Fibroblast of the aortic adventitia (primary cell): ENCODE measurements at regions not wholly inside any gene's neighbourhood (a gene's known extent, or its start where the extent isn't known, plus 50 kb on each side); places are given as distances from the start of the nearest gene placed in this dataset.

Experiments
- DNase-seq: peaks from one replicate; pipeline ENCODE4 v3.0.0-alpha.2; 2010; ENCODE audit warnings: low read depth
- H3K4me3 ChIP-seq: 2 replicates; pipeline ENCODE4 v1.5.1; 2011; ENCODE audit warnings: low read depth, mild to moderate bottlenecking, control low read depth, low read length, moderate library complexity
- TF ChIP-seq, protein P1 (sequence below): IDR thresholded peaks from 2 replicates; pipeline ENCODE4 v1.5.1; 2011; ENCODE audit warnings: mild to moderate bottlenecking, low read length, control low read depth, inconsistent platforms; ENCODE audit not compliant: insufficient read depth

DNA sequence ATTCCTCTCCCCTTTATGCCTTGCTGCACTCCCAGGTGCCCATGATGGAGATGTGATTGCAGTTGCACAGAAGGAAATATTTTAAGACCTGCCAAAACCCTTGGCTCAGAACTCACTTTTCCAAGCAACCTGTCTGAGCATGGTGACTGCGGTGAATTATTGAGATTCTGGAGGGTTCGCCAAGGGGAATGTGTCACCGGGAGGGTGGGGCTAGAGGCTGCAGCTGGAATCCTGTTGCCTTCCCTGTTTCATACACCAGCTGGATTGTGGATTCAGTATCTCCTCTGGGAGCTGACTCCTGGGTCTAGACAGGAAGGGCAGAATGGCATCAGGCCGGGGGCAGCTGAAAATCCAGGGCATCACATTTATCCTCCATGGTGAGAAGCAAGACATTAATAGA is 527.2 kb downstream of the TMEM114 start:
- no peak for DNase-seq
- no peak overlapping the region for H3K4me3 ChIP-seq

DNA sequence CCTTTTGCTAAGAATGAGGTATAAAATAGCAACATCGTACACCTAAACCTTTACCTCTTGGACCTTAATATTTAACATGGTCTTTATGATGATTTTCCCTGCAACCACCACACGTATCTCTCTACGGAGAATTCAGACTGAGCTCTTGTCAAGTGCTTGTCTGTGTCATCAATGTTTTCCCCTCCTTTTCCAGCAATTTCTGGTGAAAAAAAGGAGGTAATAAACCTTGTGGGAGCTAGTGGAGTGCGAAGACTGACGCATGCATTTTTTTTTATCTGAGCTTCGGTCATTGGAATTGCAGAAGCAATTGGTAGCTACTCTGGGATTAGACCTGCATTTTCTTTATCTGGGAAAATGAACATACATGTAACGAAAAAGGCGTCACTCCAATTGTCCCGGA is 527.6 kb downstream of the TMEM114 start:
- TF ChIP-seq, protein P1, sequence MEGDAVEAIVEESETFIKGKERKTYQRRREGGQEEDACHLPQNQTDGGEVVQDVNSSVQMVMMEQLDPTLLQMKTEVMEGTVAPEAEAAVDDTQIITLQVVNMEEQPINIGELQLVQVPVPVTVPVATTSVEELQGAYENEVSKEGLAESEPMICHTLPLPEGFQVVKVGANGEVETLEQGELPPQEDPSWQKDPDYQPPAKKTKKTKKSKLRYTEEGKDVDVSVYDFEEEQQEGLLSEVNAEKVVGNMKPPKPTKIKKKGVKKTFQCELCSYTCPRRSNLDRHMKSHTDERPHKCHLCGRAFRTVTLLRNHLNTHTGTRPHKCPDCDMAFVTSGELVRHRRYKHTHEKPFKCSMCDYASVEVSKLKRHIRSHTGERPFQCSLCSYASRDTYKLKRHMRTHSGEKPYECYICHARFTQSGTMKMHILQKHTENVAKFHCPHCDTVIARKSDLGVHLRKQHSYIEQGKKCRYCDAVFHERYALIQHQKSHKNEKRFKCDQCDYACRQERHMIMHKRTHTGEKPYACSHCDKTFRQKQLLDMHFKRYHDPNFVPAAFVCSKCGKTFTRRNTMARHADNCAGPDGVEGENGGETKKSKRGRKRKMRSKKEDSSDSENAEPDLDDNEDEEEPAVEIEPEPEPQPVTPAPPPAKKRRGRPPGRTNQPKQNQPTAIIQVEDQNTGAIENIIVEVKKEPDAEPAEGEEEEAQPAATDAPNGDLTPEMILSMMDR, result no peak

More for the DNA sequence above, 527.2 kb downstream of the TMEM114 start:
- TF ChIP-seq, protein P1, result no peak

DNA sequence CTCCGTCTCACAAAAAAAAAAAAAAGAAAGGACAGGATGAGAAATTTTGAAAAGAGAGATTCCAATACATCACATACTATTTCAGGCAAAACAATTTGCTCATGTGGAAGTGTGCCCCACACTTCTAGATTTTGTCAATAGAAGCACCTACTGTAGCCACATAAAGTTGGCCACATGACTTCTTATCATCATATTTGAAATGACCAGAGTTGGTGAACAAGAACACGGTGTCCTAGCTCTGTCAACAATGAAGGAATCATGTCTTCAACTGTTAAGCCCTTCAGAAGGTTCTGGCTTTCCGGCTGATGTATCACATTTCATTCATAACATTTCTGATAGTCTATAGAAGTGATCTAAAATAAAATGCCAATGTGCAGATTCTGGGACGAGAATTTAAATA is 534.5 kb downstream of the TMEM114 start:
- TF ChIP-seq, protein P1, result no peak
- no peak for DNase-seq
- H3K4me3 ChIP-seq, result no peak overlapping the region

More for the DNA sequence above, 527.6 kb downstream of the TMEM114 start:
- H3K4me3 ChIP-seq, result no peak overlapping the region
- DNase-seq, result no peak

DNA sequence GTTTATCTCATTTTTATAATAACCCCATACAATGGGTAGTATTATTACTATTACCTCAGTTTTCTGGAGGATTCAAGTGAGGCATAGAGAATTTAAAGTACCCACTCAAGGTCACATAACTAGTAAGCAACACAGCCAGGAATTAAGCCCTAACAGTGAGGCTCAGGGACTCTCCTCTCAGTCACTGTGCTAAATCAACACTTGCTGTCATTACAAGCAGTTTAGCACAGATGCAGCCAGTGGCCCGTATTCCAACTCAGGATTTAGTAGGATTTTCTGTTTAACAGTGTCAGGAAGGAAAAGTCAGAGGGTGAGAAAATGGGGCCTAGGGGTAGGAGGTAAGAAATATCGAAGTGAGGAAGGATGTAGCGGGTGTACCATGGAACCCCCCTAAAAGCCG is 536.9 kb downstream of the TMEM114 start:
- no peak overlapping the region for H3K4me3 ChIP-seq
- TF ChIP-seq, protein P1, result no peak
- DNase-seq, result no peak

DNA sequence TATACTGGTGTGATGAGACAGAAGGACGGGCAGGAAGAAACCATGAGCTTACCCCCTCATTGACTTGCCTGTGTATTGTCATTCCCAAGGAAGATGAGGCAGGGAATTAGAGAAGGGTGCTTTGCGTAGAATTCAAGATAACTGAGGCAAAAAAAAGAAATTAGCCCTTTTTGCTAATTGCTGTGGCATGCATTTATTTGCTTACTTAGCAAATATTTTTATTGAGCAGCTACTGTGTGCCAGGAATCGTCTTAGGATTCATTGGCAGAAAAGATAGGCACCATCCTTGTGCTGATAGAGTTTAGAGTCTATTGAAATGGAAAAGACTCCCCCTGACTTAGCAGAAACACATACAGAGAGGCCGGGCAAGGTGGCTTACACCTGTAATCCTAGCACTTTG is 541.9 kb downstream of the TMEM114 start:
- no peak overlapping the region for H3K4me3 ChIP-seq
- no peak for DNase-seq
- TF ChIP-seq, protein P1, result no peak

DNA sequence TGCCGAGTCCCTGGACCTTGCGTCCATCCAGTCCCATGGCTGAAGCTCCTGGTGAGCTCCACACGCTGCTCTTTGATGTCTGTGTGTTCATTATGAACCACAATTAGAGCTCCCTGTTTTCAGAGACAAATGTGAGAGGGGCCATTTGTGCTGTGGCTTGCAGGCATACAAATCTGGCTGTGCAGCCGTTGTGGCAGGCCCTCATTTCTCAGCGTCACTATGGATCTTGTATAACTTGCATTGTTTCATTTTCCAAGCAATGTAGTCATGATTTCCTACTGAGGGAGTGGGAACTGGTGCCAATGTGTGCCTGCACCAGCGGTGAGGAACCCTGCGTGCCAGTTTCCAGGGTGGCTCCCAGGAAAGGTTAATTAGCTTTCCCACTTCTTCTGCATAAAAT is 542.6 kb downstream of the TMEM114 start:
- TF ChIP-seq, protein P1, result no peak
- no peak for DNase-seq

DNA sequence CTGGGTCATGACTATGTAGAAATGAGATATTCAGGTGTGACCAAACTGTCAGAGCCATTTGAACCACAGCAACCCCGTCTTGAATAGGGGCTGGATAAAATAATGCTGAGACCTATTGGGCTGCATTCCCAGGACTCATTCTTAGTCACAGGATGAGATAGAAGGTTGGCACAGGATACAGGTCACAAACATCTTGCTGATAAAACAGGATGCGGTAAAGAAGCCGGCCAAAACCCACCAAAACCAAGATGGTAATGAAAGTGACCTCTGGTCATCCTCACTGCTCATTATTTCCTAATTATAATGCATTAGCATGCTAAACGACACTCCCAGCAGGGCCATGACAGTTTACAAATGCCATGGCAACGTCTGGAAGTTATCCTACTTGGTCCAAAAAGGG is 545.5 kb downstream of the TMEM114 start:
- DNase-seq, result no peak
- TF ChIP-seq, protein P1, result no peak
- H3K4me3 ChIP-seq, result no peak overlapping the region

More for the DNA sequence above, 542.6 kb downstream of the TMEM114 start:
- H3K4me3 ChIP-seq, result no peak overlapping the region
